HG03095 (cell line): ENCODE measurements at regions not wholly inside any gene's neighbourhood (a gene's known extent, or its start where the extent isn't known, plus 50 kb on each side); places are given as distances from the start of the nearest gene placed in this dataset.

Experiments used
- ATAC-seq: cut with Tn5 transposase; IDR thresholded peaks from one replicate; pipeline ENCODE4 v1.9.1; 2021; ENCODE audit warnings: moderate library complexity; ENCODE audit not compliant: unreplicated experiment

GRCh38 chr17:14510136-14510535 lies 209.3 kb downstream of the HS3ST3B1 start:
- no peak for ATAC-seq

- ATAC-seq, result no peak
Observed at GRCh38 chr17:14508156-14508555, 207.3 kb downstream of the HS3ST3B1 start.

DNA sequence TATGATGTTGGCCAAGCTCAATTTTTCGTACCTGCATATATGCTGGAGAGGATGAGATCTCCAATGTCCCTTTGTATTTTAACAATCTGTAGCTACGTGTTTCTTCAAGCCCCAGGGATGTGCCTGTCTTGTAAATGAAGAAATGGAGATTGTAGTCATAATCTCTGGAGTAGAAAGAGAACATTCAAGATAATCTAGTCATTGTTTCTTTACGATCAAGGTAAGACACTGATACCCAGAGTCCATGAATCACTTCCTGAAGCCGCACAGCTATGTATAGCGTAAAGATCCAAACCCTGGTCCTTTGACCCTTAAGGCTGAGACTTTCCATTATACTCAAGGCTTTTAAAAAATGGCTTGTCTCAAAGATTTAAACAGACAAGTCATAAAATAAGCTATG lies 205.5 kb downstream of the HS3ST3B1 start:
- no peak for ATAC-seq

- ATAC-seq, result no peak
Observed at GRCh38 chr17:14505606-14506005, 204.7 kb downstream of the HS3ST3B1 start.

DNA sequence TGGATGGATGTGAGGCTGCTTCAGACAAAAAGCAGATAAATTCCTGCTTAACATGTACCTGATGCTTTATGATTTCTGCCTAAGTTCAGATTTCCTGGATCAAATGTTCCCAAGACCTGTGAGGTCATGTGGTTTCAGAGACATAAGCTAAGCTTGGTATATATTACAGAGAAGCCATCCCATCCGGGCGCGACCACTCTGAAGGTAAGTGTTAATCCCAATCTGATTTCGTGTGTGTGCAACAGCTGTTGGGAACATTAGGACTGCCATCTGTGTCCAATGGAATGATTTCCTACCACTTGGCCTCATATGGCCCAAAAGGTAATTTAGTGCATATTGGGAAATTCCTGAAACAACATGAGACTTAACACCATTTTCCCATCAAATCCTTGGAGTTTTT lies 199.1 kb downstream of the HS3ST3B1 start:
- ATAC-seq, result no peak

DNA sequence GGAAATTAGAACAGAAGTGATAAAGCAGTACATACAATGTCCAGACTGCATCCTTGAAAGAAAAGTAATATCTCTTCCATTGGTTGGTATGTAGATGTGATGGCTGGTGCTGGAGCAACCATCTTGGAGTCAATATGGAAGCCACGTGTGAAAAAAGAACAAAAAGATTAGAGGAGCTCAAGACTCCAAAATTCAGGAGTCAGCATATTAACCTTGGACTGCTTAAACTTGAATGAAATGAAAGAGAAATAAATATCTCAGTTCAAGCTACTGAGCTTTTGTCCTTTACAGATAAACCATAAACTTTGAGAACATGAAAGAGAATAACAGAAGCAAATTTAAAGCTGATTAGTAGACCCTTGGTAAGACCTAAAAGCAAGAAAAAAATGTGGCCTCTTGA lies 197.9 kb downstream of the HS3ST3B1 start:
- ATAC-seq, result no peak

GRCh38 chr17:14494161-14494560 lies 193.3 kb downstream of the HS3ST3B1 start:
- ATAC-seq, result no peak

DNA sequence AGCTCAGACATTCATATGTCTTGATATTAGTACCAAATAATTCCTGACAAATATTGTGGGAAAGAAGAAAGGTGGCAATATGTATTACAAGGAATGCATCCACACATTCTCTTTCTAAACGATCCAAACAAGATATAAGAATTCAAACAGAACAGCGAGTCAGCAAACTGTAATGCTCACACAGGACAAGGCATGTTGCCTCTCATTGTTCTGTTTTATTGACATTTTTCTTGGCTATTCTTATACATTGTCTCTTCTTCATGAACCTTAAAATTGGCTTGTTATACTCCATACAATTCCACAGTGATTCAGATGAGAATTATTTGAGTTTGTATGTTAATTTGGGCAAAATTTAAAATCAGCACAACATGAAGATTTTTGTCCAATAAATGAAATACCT lies 189.1 kb downstream of the HS3ST3B1 start:
- ATAC-seq, result no peak

DNA sequence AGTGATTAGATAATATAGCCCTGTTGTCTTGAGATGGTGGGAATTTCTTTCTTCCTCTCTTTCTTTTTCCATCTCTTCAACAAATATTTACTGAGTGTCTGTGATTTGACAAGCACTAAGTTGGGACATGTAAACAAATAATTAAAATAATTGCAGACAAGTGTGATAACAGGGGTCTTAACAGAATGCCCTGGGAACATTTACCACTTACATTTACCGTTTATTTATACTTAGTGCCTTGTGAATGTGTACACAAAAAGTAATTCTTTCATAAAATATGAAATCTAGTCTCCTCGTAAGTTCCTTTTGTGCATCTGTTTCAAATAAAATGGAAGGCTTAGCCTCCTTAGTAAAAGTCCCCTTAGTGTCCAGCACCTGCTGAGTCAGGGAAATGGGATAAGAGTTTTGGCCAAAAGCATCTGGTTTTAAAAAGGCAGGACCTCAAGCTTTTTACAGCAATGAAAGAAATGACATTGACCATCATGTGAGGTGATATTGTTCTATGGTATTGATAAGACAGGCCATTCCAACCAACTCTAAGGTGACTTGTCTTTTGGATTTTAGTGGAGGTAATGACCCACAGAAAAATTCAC lies 188.2 kb downstream of the HS3ST3B1 start:
- no peak for ATAC-seq

DNA sequence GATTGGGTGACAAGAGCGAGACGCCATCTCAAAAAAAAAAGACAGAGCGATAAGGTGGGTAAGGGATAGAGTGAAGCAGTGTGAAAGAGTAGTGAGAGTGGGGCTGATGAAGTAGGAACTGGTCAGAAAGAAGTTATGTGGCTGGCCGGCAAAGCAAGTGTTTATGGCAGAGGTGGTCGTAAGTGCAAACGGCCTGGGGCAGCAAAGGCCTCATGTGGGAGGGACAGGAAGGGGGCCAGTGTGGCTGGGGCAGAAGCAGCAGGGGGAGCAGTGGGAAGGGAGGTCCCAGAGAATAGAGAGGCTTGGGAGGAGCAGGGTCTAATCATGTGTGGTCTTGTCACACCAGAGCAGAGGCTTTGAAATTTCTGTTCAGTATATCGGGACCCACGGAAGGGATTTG lies 186.2 kb downstream of the HS3ST3B1 start:
- ATAC-seq, result no peak

- ATAC-seq, result no peak
Observed at GRCh38 chr17:14482715-14483114, 181.8 kb downstream of the HS3ST3B1 start.

DNA sequence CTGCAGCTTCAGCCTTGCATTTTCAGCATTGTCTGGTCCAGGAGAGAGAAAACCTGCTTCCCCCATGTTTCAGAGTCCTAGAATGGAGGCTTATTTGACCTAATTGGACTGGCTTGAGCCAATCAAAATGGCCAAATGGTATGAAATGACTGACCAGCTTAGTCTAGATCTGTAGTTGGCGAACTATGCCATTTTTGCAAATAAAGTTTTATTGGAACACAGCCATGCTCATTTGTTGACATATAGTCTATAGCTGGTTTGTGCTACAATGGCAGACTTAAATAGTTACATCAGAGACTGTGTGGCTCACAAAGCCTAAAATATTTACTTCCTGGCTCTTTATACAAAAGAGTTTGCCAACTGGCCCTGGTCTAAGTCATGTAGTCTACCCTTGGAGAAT lies 180.8 kb downstream of the HS3ST3B1 start:
- ATAC-seq, result no peak

DNA sequence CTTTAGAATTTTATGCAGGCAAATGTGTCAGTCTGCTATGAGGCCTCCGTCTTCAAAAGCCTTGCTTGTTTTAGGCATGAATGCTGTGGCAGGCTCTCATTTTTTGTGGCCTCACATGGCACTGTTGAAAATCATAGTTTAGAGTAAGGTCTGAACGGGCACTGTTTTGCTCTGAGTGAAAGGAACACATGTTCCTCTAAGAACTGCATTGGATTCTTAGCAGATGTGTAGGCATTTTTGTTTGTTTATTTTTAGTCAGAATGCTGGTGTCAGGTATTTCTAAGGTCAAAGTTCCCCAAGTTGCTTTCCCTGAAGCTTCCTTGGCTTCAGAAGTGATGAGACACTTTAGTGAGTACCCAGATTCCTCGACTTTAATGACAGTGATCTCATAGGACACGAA lies 173.7 kb downstream of the HS3ST3B1 start:
- ATAC-seq, result no peak

- ATAC-seq, result no peak
Observed at GRCh38 chr17:14471052-14471451, 170.2 kb downstream of the HS3ST3B1 start.

DNA sequence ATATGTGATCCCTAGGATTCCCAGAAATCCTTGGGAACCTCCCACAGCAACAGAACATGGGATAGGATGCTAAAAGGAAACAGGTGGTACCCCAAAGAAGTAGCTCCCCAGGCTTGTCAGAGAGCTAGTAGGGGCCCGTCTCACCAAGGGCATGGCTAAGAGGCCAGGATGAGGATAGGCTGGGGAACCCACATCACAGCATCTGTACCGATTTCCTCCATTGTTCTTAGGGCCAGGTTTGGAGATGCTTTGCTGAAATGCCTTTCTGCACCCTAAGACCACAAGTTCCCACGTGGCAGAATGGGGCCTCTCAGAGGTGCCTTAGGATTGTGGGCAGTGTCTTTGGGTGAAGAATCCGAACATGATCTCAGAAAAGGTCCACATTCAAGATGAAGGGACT lies 169.5 kb downstream of the HS3ST3B1 start:
- ATAC-seq, result no peak

DNA sequence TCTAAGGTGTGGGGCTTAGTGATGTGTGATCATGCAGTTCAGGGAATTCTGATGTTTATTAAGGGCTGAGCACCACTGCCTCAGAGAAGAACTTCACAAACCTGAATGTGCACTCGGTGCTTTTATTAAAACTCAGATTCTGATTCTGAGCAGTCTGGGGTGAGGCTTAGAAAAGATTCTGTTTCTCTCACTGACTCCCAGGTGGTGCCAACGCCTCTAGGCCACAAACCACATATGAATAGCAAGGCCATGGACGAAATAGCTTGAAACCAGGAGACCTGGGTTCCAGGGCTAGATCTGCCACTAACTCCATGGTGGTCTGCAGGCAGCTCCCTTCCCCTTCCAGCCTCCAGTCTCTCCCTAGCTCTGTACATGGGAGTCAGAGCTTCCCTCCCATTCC lies 169.1 kb downstream of the HS3ST3B1 start:
- ATAC-seq, result no peak

- no peak for ATAC-seq
Observed at GRCh38 chr17:14468858-14469257, 168.0 kb downstream of the HS3ST3B1 start.

DNA sequence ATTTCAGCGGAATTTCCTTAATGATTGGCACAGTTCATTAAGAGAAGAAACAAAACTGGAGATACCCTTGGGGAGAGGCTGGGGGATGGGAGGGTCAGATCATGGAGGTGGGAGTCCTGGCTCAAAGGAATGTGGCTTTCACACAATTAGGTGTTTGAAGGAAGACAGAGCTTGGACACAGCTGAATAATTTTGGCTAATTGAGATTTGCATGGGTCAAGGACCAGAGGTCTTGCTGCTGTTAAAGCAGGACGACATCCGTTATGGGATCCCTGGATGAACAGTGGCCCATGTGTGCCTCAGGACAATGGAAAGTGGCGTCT lies 160.3 kb downstream of the HS3ST3B1 start:
- no peak for ATAC-seq

- no peak for ATAC-seq
Observed at GRCh38 chr17:14460516-14461226, 159.8 kb downstream of the HS3ST3B1 start.

- ATAC-seq, result no peak
Observed at GRCh38 chr17:14459955-14460354, 159.1 kb downstream of the HS3ST3B1 start.

DNA sequence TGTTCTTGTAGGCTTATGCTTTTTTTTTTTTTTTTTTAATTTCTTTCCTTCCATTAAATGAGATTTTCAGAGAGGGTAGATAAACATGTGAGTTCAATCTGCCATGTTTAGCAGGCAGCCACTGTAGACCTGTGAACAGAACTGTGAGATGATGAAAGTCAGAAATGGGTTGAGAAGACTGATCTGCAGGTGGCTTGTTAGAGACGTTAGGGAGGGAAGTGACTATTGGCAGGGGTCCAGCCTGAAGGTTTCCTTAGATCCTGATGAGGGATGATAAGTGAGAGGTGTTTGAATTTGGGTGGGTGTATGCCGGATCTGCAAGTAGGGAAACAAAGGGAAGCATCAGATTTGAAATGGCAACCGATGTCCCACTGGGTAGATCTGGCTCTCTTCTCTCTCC lies 157.8 kb downstream of the HS3ST3B1 start:
- ATAC-seq, result no peak

- no peak for ATAC-seq
Observed at GRCh38 chr17:14454746-14455145, 153.9 kb downstream of the HS3ST3B1 start.

GRCh38 chr17:14452856-14453255 lies 152.0 kb downstream of the HS3ST3B1 start:
- ATAC-seq, result no peak
